ENCODE measurements at regions not wholly inside any gene's neighbourhood (a gene's known extent, or its start where the extent isn't known, plus 50 kb on each side); places are given as distances from the start of the nearest gene placed in this dataset.

- Mint-ChIP-seq H3K4me1 (peaks cover 37 to 44% (median 40%) of the 10 kb centered on the region in 7 donors), H3K27me3 (peaks cover 9 to 49% (median 19%) of the 10 kb centered on the region in 5 donors), H3K36me3 (no peaks in the 10 kb centered on the region), H3K27ac (no peak overlapping the region), H3K4me3 (peak overlapping the region in 5 of 10 donors; percentile 17 to 75 (median 41)), H3K9me3 (no peaks in the 10 kb centered on the region)
- H3K27me3 ChIP-seq (ENCODE audit: control insufficient read depth in 2 of 2, insufficient read depth in 2 of 2, low read length in 2 of 2), result no peaks in the 10 kb centered on the region
- ATAC-seq (no peak), DNase-seq (no peak)
- no peak overlapping the region for H3K4me3 ChIP-seq (ENCODE audit: low read length)
- H3K4me1 ChIP-seq (ENCODE audit: control insufficient read depth in 2 of 2, insufficient read depth in 2 of 2, low read length in 2 of 2), result peaks cover 36 to 37% of the 10 kb centered on the region in 2 donors
- ChIA-PET CTCF (no interaction called here), POLR2A (no interaction called here)
- no peak overlapping the region for H3K27ac ChIP-seq (ENCODE audit: low read depth, low read length)
- no peaks in the 10 kb centered on the region for H3K9me3 ChIP-seq (ENCODE audit: control insufficient read depth in 2 of 3, low read length in 3 of 3)
- intact Hi-C loops (cut with micrococcal nuclease), result loop anchor here (5.0 kb wide), 2 partner anchors 76 to 89 kb away; no protein-coding TSS in a partner anchor
- H3K36me3 ChIP-seq (ENCODE audit: control insufficient read depth in 2 of 3, insufficient read depth in 3 of 3, low read length in 3 of 3), result no peaks in the 10 kb centered on the region
These were observed 103.2 kb upstream of the FOXP4 start for GRCh38 chr6:41442800-41443501.

- POLR2A ChIA-PET, result no interaction called here
- Mint-ChIP-seq H3K4me3 (peak overlapping the region in 2 of 10 donors; percentile 27 to 48), H3K36me3 (no peaks in the 10 kb centered on the region), H3K4me1 (peaks cover 36 to 44% (median 39%) of the 10 kb centered on the region in 7 donors), H3K27me3 (peaks cover 9 to 47% (median 24%) of the 10 kb centered on the region in 5 donors), H3K9me3 (no peaks in the 10 kb centered on the region), H3K27ac (peak overlapping the region in 2 of 9 donors; percentile 69 to 85)
- no peak overlapping the region for H3K4me3 ChIP-seq (ENCODE audit: low read length)
- DNase-seq (no peak), ATAC-seq (no peak)
- H3K9me3 ChIP-seq (ENCODE audit: control insufficient read depth in 2 of 3, low read length in 3 of 3), result no peaks in the 10 kb centered on the region
- H3K27me3 ChIP-seq (ENCODE audit: control insufficient read depth in 2 of 2, insufficient read depth in 2 of 2, low read length in 2 of 2), result no peaks in the 10 kb centered on the region
- intact Hi-C loops (cut with micrococcal nuclease), result loop anchor here (5.0 kb wide), 2 partner anchors 77 to 88 kb away; no protein-coding TSS in a partner anchor
- H3K36me3 ChIP-seq (ENCODE audit: control insufficient read depth in 2 of 3, insufficient read depth in 3 of 3, low read length in 3 of 3), result no peaks in the 10 kb centered on the region
- CTCF ChIA-PET, result interaction anchor here (0.8 kb wide), 1 partner anchor 76 kb away, joined by 3 read pairs; no protein-coding TSS in a partner anchor
- H3K27ac ChIP-seq (ENCODE audit: low read depth, low read length), result no peak overlapping the region
- H3K4me1 ChIP-seq (ENCODE audit: control insufficient read depth in 2 of 2, insufficient read depth in 2 of 2, low read length in 2 of 2), result peaks cover 36 to 37% of the 10 kb centered on the region in 2 donors
These were observed 102.3 kb upstream of the FOXP4 start for GRCh38 chr6:41443616-41444525.

DNA sequence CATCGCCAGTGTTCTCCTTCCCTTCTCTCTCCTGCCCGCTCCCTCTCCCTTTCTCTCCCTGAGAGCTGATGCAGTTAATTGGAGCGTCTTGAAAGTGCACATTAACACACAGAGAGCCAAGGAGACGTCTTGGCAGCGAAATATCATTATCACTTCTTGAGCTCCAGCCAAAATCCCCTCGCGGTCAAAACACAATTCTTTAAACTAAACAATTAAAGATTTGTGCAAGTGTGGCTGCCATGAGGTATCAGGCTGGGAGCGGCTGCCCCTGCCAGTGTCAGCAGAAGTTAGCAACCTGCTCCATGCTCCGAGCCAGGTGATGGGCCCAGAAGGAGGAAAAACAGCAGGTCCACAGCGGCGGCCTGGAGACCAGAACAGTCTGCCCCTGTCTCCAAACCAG, 100.9 kb upstream of the FOXP4 start:
- peaks cover 0 to 1% (median 0%) of the 10 kb centered on the region in 11 donors for H3K9me3 Mint-ChIP-seq
- ATAC-seq (no peak), DNase-seq (no peak)
- Histone ChIP-seq H3K4me3 (ENCODE audit: low read length) (no peak overlapping the region), H3K36me3 (ENCODE audit: control insufficient read depth in 2 of 3, insufficient read depth in 3 of 3, low read length in 3 of 3) (no peaks in the 10 kb centered on the region), H3K27me3 (ENCODE audit: control insufficient read depth in 2 of 2, insufficient read depth in 2 of 2, low read length in 2 of 2) (no peaks in the 10 kb centered on the region), H3K4me1 (ENCODE audit: control insufficient read depth in 2 of 2, insufficient read depth in 2 of 2, low read length in 2 of 2) (peaks cover 25 to 28% of the 10 kb centered on the region in 2 donors), H3K9me3 (ENCODE audit: control insufficient read depth in 2 of 3, low read length in 3 of 3) (no peaks in the 10 kb centered on the region), H3K27ac (ENCODE audit: low read depth, low read length) (no peak overlapping the region)
- peaks cover 22 to 40% (median 26%) of the 10 kb centered on the region in 7 donors for H3K4me1 Mint-ChIP-seq
- peaks cover 9 to 35% (median 19%) of the 10 kb centered on the region in 5 donors for H3K27me3 Mint-ChIP-seq
- H3K27ac Mint-ChIP-seq, result no peak overlapping the region
- CTCF ChIA-PET, result no interaction called here
- no peak overlapping the region for H3K4me3 Mint-ChIP-seq
- POLR2A ChIA-PET, result no interaction called here
- no peaks in the 10 kb centered on the region for H3K36me3 Mint-ChIP-seq
- intact Hi-C loops (cut with micrococcal nuclease), result no loop called here

DNA sequence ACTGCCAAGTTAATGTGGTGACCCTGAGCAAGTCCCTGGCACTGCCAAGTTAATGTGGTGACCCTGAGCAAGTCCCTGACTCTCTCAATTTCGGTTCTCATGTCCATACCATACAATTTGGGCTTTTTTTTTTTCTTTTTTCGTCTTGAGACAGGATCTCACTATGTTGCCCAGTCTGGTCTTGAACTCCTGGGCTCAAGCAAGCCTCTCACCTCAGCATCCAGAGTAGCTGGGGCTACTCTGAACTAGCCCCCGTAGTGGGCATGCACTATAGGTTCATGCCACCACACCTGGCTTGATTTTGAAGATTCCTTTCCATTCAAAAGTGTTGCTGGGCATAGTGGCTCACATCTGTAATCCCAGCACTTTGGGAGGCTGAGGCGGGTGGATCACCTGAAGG, 100.0 kb upstream of the FOXP4 start:
- DNase-seq, result no peak
- Mint-ChIP-seq H3K9me3 (peaks cover 0 to 1% (median 0%) of the 10 kb centered on the region in 11 donors), H3K27ac (no peak overlapping the region), H3K4me3 (no peak overlapping the region), H3K27me3 (peaks cover 9 to 35% (median 15%) of the 10 kb centered on the region in 5 donors), H3K4me1 (peaks cover 14 to 32% (median 17%) of the 10 kb centered on the region in 7 donors), H3K36me3 (no peaks in the 10 kb centered on the region)
- Histone ChIP-seq H3K4me3 (ENCODE audit: low read length) (no peak overlapping the region), H3K27me3 (ENCODE audit: control insufficient read depth in 2 of 2, insufficient read depth in 2 of 2, low read length in 2 of 2) (no peaks in the 10 kb centered on the region), H3K9me3 (ENCODE audit: control insufficient read depth in 2 of 3, low read length in 3 of 3) (no peaks in the 10 kb centered on the region), H3K4me1 (ENCODE audit: control insufficient read depth in 2 of 2, insufficient read depth in 2 of 2, low read length in 2 of 2) (peaks cover 16 to 21% of the 10 kb centered on the region in 2 donors), H3K36me3 (ENCODE audit: control insufficient read depth in 2 of 3, insufficient read depth in 3 of 3, low read length in 3 of 3) (no peaks in the 10 kb centered on the region), H3K27ac (ENCODE audit: low read depth, low read length) (no peak overlapping the region)
- ATAC-seq, result no peak
- CTCF ChIA-PET, result interaction anchor here (0.7 kb wide), 1 partner anchor 697 kb away, joined by 4 read pairs; no protein-coding TSS in a partner anchor
- intact Hi-C loops (cut with micrococcal nuclease), result no loop called here
- POLR2A ChIA-PET, result no interaction called here

- Histone ChIP-seq H3K27ac (ENCODE audit: low read depth, low read length) (no peak overlapping the region), H3K4me3 (ENCODE audit: low read length) (no peak overlapping the region), H3K36me3 (ENCODE audit: control insufficient read depth in 2 of 3, insufficient read depth in 3 of 3, low read length in 3 of 3) (no peaks in the 10 kb centered on the region), H3K9me3 (ENCODE audit: control insufficient read depth in 2 of 3, low read length in 3 of 3) (no peaks in the 10 kb centered on the region), H3K27me3 (ENCODE audit: control insufficient read depth in 2 of 2, insufficient read depth in 2 of 2, low read length in 2 of 2) (no peaks in the 10 kb centered on the region), H3K4me1 (ENCODE audit: control insufficient read depth in 2 of 2, insufficient read depth in 2 of 2, low read length in 2 of 2) (peaks cover 7 to 12% of the 10 kb centered on the region in 2 donors)
- H3K9me3 Mint-ChIP-seq, result peaks cover 0 to 1% (median 0%) of the 10 kb centered on the region in 11 donors
- CTCF ChIA-PET, result interaction anchor here (0.7 kb wide), 1 partner anchor 789 kb away, joined by 3 read pairs; no protein-coding TSS in a partner anchor
- H3K4me3 Mint-ChIP-seq, result no peak overlapping the region
- peaks cover 9 to 32% (median 14%) of the 10 kb centered on the region in 5 donors for H3K27me3 Mint-ChIP-seq
- DNase-seq (no peak), ATAC-seq (no peak)
- no peaks in the 10 kb centered on the region for H3K36me3 Mint-ChIP-seq
- no peak overlapping the region for H3K27ac Mint-ChIP-seq
- POLR2A ChIA-PET, result no interaction called here
- H3K4me1 Mint-ChIP-seq, result peaks cover 6 to 23% (median 8%) of the 10 kb centered on the region in 7 donors
- intact Hi-C loops (cut with micrococcal nuclease), result no loop called here
These were observed 99.2 kb upstream of the FOXP4 start for GRCh38 chr6:41446907-41447545.

DNA sequence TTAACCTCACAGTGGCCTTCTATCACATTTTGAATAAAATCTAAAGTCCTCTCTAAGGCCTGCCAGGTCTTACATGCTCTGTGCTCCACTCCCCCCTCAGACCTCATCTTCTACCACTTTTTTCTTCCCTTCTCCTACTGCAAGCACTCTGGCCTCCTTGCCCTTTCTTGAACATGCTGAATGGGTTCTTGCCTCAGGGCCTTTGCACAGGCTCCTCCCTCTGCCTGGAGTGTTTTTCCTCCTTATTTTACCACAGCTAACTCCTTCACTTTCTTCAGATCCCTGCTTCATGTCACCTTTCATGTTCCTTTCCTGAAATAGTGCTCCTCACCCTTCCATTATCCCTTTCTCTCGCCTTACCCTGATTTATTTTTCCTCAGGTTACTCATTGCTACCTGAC, 97.9 kb upstream of the FOXP4 start:
- peak overlapping the region in 1 of 9 donors; percentile 23 for H3K27ac Mint-ChIP-seq
- POLR2A ChIA-PET, result no interaction called here
- DNase-seq (no peak), ATAC-seq (no peak)
- Histone ChIP-seq H3K4me1 (ENCODE audit: control insufficient read depth in 2 of 2, insufficient read depth in 2 of 2, low read length in 2 of 2) (no peaks in the 10 kb centered on the region), H3K4me3 (ENCODE audit: low read length) (no peak overlapping the region), H3K27me3 (ENCODE audit: control insufficient read depth in 2 of 2, insufficient read depth in 2 of 2, low read length in 2 of 2) (no peaks in the 10 kb centered on the region), H3K36me3 (ENCODE audit: control insufficient read depth in 2 of 3, insufficient read depth in 3 of 3, low read length in 3 of 3) (no peaks in the 10 kb centered on the region), H3K9me3 (ENCODE audit: control insufficient read depth in 2 of 3, low read length in 3 of 3) (no peaks in the 10 kb centered on the region), H3K27ac (ENCODE audit: low read depth, low read length) (no peak overlapping the region)
- H3K27me3 Mint-ChIP-seq, result peaks cover 9 to 25% (median 14%) of the 10 kb centered on the region in 5 donors
- peaks cover 0 to 16% (median 3%) of the 10 kb centered on the region in 7 donors for H3K4me1 Mint-ChIP-seq
- peaks cover 0 to 1% (median 0%) of the 10 kb centered on the region in 11 donors for H3K9me3 Mint-ChIP-seq
- CTCF ChIA-PET, result interaction anchor here (0.7 to 1.3 kb wide), 3 partner anchors 11 to 24 kb away, joined by 3 read pairs; no protein-coding TSS in a partner anchor
- no peak overlapping the region for H3K4me3 Mint-ChIP-seq
- intact Hi-C loops (cut with micrococcal nuclease), result no loop called here
- H3K36me3 Mint-ChIP-seq, result no peaks in the 10 kb centered on the region
